Adipocyte (in vitro differentiated cells): ENCODE measurements at regions not wholly inside any gene's neighbourhood (a gene's known extent, or its start where the extent isn't known, plus 50 kb on each side); places are given as distances from the start of the nearest gene placed in this dataset.
A peak's percentile ranks its signal among the peaks of the same experiment; 100 is the strongest.

Experiments
- DNase-seq: peaks from one replicate; pipeline ENCODE4 v3.0.0-alpha.2; 2015; ENCODE audit warnings: low read depth
- H3K27me3 ChIP-seq: replicated peaks from 2 replicates; pipeline ENCODE4 v1.7.0; 2013; ENCODE audit warnings: mild to moderate bottlenecking, low read length, moderate library complexity; ENCODE audit not compliant: control insufficient read depth, insufficient read depth
- H3K36me3 ChIP-seq: 2 replicates; pipeline ENCODE4 v1.7.0; 2013; ENCODE audit warnings: low read length, mild to moderate bottlenecking, moderate library complexity; ENCODE audit not compliant: control insufficient read depth, insufficient read depth, severe bottlenecking
- H3K4me1 ChIP-seq: 2 replicates; pipeline ENCODE4 v1.7.0; 2013; ENCODE audit warnings: mild to moderate bottlenecking, low read length, moderate library complexity; ENCODE audit not compliant: control insufficient read depth, insufficient read depth
- H3K4me3 ChIP-seq: 2 replicates; pipeline ENCODE4 v1.7.0; 2013; ENCODE audit warnings: mild to moderate bottlenecking, low read length, moderate library complexity
- H3K9ac ChIP-seq: 2 replicates; pipeline ENCODE4 v1.7.0; 2013; ENCODE audit warnings: mild to moderate bottlenecking, low read length, moderate library complexity
- H3K9me3 ChIP-seq: 2 replicates; pipeline ENCODE4 v1.7.0; 2013; ENCODE audit warnings: mild to moderate bottlenecking, low read length, moderate library complexity; ENCODE audit not compliant: control insufficient read depth

DNA sequence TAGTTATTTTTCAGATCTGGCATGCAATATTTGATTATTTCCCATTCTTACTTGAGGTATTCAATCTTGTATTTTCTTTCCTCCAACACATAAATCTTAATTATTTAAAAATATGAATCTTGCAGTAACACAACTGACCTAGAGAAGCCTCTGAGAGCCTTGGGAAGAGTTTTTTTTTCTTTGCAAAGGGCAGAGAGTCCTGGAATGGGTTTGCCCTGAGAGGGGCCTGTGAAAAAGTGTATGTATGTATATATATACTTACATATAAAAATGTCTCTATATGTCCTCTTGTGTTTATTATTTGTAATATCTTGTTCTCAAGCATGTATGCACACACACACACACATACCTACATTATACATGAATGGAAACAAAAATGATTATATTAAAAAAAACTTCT is 801.2 kb upstream of the SLITRK1 start:
- Histone ChIP-seq H3K36me3 (no peaks in the 10 kb centered on the region), H3K9ac (no peak overlapping the region), H3K27me3 (no peaks in the 10 kb centered on the region), H3K9me3 (no peaks in the 10 kb centered on the region), H3K4me1 (no peaks in the 10 kb centered on the region), H3K4me3 (no peak overlapping the region)
- DNase-seq = no peak

- H3K4me1 ChIP-seq = no peaks in the 10 kb centered on the region
These were observed 795.6 kb upstream of the SLITRK1 start for GRCh38 chr13:84677836-84678235.

GRCh38 chr13:84672616-84673015 is 790.3 kb upstream of the SLITRK1 start:
- Histone ChIP-seq H3K27me3 (no peaks in the 10 kb centered on the region), H3K4me1 (no peaks in the 10 kb centered on the region), H3K36me3 (no peaks in the 10 kb centered on the region), H3K4me3 (no peak overlapping the region), H3K9ac (no peak overlapping the region), H3K9me3 (no peaks in the 10 kb centered on the region)
- DNase-seq = no peak

More at GRCh38 chr13:84677836-84678235, 795.6 kb upstream of the SLITRK1 start:
- Histone ChIP-seq H3K27me3 (no peaks in the 10 kb centered on the region), H3K9ac (no peak overlapping the region), H3K36me3 (no peaks in the 10 kb centered on the region), H3K9me3 (no peaks in the 10 kb centered on the region), H3K4me3 (no peak overlapping the region)
- no peak for DNase-seq

DNA sequence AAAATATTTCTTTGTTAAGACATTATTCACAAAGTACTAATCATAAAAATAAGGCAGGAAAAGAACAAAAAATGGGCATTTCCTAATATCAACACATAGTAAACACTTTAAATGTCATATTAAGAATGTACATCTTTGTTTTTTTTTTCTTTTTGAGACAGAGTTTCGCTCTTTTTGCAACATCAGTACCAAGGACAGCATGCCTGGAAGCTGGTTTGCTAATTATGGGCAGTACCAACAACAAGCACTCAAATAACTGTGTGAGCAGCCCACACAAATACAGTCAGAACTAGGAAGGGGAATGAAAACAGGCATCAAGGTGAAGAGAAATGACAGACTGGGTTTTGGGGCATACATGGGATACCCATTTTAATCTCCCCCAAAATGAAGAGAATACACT is 788.0 kb upstream of the SLITRK1 start:
- Histone ChIP-seq H3K9ac (no peak overlapping the region), H3K36me3 (no peaks in the 10 kb centered on the region), H3K9me3 (no peaks in the 10 kb centered on the region), H3K4me3 (no peak overlapping the region), H3K27me3 (no peaks in the 10 kb centered on the region), H3K4me1 (no peaks in the 10 kb centered on the region)
- DNase-seq = peak; percentile 10

DNA sequence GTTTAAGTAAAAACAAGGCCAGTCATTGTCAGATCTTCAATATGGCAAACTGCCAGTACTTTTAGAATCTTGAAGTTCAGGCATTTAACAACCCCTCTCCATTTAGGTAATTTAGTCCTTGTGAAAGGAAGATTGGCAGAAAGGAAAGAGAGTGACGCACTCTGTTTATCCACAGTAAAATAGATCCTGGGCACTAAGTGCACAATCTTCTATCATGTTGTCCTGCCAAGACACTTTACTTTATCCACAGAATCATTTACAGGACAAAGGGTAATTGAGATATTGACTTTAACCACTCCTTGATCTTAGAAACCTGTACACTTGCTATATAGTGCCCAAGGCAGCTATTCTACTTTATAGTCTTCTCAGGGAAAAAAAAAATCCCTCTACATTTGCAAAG is 786.4 kb upstream of the SLITRK1 start:
- H3K9me3 ChIP-seq = no peaks in the 10 kb centered on the region
- no peaks in the 10 kb centered on the region for H3K27me3 ChIP-seq
- no peak for DNase-seq
- H3K4me3 ChIP-seq = no peak overlapping the region
- no peaks in the 10 kb centered on the region for H3K4me1 ChIP-seq
- no peaks in the 10 kb centered on the region for H3K36me3 ChIP-seq
- H3K9ac ChIP-seq = no peak overlapping the region

GRCh38 chr13:84662491-84662890 is 780.2 kb upstream of the SLITRK1 start:
- DNase-seq = no peak
- Histone ChIP-seq H3K4me3 (no peak overlapping the region), H3K9ac (no peak overlapping the region), H3K27me3 (no peaks in the 10 kb centered on the region), H3K4me1 (peaks cover 8% of the 10 kb centered on the region), H3K9me3 (no peaks in the 10 kb centered on the region), H3K36me3 (no peaks in the 10 kb centered on the region)

DNA sequence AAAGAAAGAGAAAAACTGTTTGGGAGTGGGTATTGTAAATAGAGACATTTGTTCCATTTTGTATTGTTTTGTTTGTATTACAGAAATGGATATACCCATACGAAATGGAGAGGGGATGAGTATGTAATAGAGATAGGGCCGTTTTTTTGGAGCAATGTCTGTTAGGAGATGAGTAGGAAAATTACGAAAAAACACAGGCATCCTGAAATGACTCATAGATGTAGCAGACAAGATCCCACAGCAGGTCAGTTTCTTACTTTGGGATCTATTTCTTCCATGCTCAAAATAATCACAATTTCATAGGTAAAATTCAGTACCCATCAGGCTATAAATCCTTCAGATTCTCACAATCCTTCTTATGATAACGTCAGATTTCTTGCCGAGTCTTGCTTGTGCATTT is 779.4 kb upstream of the SLITRK1 start:
- H3K27me3 ChIP-seq = no peaks in the 10 kb centered on the region
- DNase-seq = peak; percentile 3
- no peaks in the 10 kb centered on the region for H3K9me3 ChIP-seq
- H3K9ac ChIP-seq = no peak overlapping the region
- no peak overlapping the region for H3K4me3 ChIP-seq
- H3K36me3 ChIP-seq = no peaks in the 10 kb centered on the region
- H3K4me1 ChIP-seq = peaks cover 8% of the 10 kb centered on the region

DNA sequence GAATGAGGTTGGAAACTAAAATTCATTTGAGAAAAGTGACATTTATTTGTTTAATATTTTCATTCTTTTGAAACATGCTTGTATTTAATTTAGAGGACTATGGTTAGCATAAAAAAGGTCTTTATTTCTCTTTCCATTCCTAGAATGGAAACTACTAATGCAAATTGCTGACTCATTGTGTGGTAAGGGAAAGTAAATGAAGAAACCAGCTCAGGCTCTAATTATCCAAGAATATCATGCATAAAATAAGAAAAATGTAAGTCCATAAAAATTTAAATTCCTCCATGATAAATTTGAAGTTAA is 777.0 kb upstream of the SLITRK1 start:
- Histone ChIP-seq H3K9me3 (no peaks in the 10 kb centered on the region), H3K9ac (no peak overlapping the region), H3K4me1 (peaks cover 8% of the 10 kb centered on the region), H3K27me3 (no peaks in the 10 kb centered on the region), H3K4me3 (peak overlapping the region; percentile 32), H3K36me3 (no peaks in the 10 kb centered on the region)
- peak; percentile 67 for DNase-seq

GRCh38 chr13:84658491-84659358 is 776.5 kb upstream of the SLITRK1 start:
- Histone ChIP-seq H3K36me3 (no peaks in the 10 kb centered on the region), H3K27me3 (no peaks in the 10 kb centered on the region), H3K9me3 (no peaks in the 10 kb centered on the region), H3K4me3 (peak overlapping the region; percentile 32), H3K4me1 (peaks cover 8% of the 10 kb centered on the region), H3K9ac (no peak overlapping the region)
- no peak for DNase-seq

- no peak overlapping the region for H3K9ac ChIP-seq
- peaks cover 8% of the 10 kb centered on the region for H3K4me1 ChIP-seq
- H3K36me3 ChIP-seq = no peaks in the 10 kb centered on the region
- H3K9me3 ChIP-seq = no peaks in the 10 kb centered on the region
- H3K27me3 ChIP-seq = no peaks in the 10 kb centered on the region
- DNase-seq = peak; percentile 7
- H3K4me3 ChIP-seq = no peak overlapping the region
These were observed 773.4 kb upstream of the SLITRK1 start for GRCh38 chr13:84655677-84656076.

DNA sequence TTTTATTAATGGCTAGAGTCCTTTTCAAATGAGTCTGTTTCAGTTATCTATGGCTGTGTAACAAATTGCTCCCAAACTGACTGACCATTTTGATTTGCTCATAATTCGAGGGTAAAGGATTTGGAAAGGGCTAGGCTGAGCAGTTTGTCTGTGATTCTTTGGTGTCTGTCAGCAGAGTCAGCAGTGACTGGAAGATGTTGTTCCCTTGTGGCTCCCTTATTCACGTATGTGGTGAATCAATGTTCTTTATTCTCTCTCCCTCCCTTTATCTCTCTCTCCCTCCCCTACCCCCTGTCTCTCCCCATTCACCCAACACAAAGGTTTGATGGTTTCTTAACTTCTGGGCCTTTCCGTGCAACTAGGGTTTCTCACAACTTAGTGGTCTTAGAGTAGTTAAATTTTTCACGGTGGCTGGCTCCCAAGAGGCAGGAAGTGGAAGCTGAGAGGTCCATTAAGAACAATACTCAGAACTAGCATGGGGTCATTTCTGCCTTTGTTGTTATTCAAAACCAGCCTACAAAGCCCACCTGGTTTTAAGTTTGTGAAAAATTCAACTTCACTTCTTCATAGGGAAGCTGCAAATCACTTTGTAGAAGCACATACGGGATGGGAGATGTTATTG is 772.5 kb upstream of the SLITRK1 start:
- no peaks in the 10 kb centered on the region for H3K27me3 ChIP-seq
- DNase-seq = no peak
- H3K9me3 ChIP-seq = no peaks in the 10 kb centered on the region
- H3K9ac ChIP-seq = no peak overlapping the region
- H3K36me3 ChIP-seq = no peaks in the 10 kb centered on the region
- H3K4me1 ChIP-seq = peaks cover 13% of the 10 kb centered on the region
- no peak overlapping the region for H3K4me3 ChIP-seq
